H9 (cell line): ENCODE measurements at regions not wholly inside any gene's neighbourhood (a gene's known extent, or its start where the extent isn't known, plus 50 kb on each side); places are given as distances from the start of the nearest gene placed in this dataset.

Experiments
- DNase-seq: peaks from one replicate; pipeline ENCODE4 v3.0.0-alpha.2; 2017
- H2AFZ ChIP-seq: one replicate; pipeline ENCODE4 v1.6.1; 2013; ENCODE audit warnings: mild to moderate bottlenecking, low read length, control low read depth, moderate library complexity
- H2AK5ac ChIP-seq: 2 replicates; pipeline ENCODE4 v1.6.1; 2013; ENCODE audit warnings: low read length, control low read depth, mixed read lengths; ENCODE audit not compliant: insufficient read length
- H2BK120ac ChIP-seq: one replicate; pipeline ENCODE4 v1.6.1; 2013; ENCODE audit warnings: low read depth, mild to moderate bottlenecking, low read length, control low read depth, inconsistent platforms; ENCODE audit not compliant: poor library complexity, severe bottlenecking
- H2BK12ac ChIP-seq: 2 replicates; pipeline ENCODE4 v1.6.1; 2013; ENCODE audit warnings: low read length, control low read depth, mixed read lengths, low read depth; ENCODE audit not compliant: insufficient read length
- H2BK15ac ChIP-seq: 2 replicates; pipeline ENCODE4 v1.6.1; 2013; ENCODE audit warnings: low read depth, low read length, control low read depth
- H2BK20ac ChIP-seq: one replicate; pipeline ENCODE4 v1.6.1; 2013; ENCODE audit warnings: low read depth, mild to moderate bottlenecking, low read length, control low read depth, inconsistent platforms; ENCODE audit not compliant: poor library complexity, severe bottlenecking
- H2BK5ac ChIP-seq: 2 replicates; pipeline ENCODE4 v1.6.1; 2013; ENCODE audit warnings: low read length, control low read depth, mixed read lengths; ENCODE audit not compliant: insufficient read length
- H3K14ac ChIP-seq: 2 replicates; pipeline ENCODE4 v1.6.1; 2013; ENCODE audit warnings: low read length, control low read depth; ENCODE audit not compliant: insufficient read depth
- H3K18ac ChIP-seq: 2 replicates; pipeline ENCODE4 v1.6.1; 2013; ENCODE audit warnings: low read depth, mild to moderate bottlenecking, mixed read lengths, low read length, control low read depth; ENCODE audit not compliant: insufficient read length
- H3K23ac ChIP-seq: 2 replicates; pipeline ENCODE4 v1.6.1; 2013; ENCODE audit warnings: low read length, control low read depth, mixed read lengths, low read depth; ENCODE audit not compliant: insufficient read length
- H3K23me2 ChIP-seq: 2 replicates; pipeline ENCODE4 v1.6.1; 2013; ENCODE audit warnings: low read depth, mild to moderate bottlenecking, mixed read lengths, low read length, control low read depth; ENCODE audit not compliant: insufficient read length, poor library complexity, severe bottlenecking
- H3K27ac ChIP-seq: 2 replicates; pipeline ENCODE4 v1.5.1; 2013; ENCODE audit warnings: low read length, control low read depth, mixed read lengths, low read depth; ENCODE audit not compliant: insufficient read length
- H3K27me3 ChIP-seq: 2 replicates; pipeline ENCODE4 v1.6.1; 2013; ENCODE audit warnings: low read length, control low read depth, inconsistent platforms; ENCODE audit not compliant: insufficient read depth
- H3K4ac ChIP-seq: 2 replicates; pipeline ENCODE4 v1.6.1; 2013; ENCODE audit warnings: low read depth, mild to moderate bottlenecking, control low read depth, inconsistent platforms, low read length, moderate library complexity
- H3K4me1 ChIP-seq: 2 replicates; pipeline ENCODE4 v1.6.1; 2013; ENCODE audit warnings: low read length, control low read depth, inconsistent platforms; ENCODE audit not compliant: insufficient read depth
- H3K4me2 ChIP-seq: 2 replicates; pipeline ENCODE4 v1.6.1; 2013; ENCODE audit warnings: low read length, control low read depth, mixed read lengths; ENCODE audit not compliant: insufficient read length, insufficient read depth
- H3K56ac ChIP-seq: 2 replicates; pipeline ENCODE4 v1.6.1; 2013; ENCODE audit warnings: low read depth, mild to moderate bottlenecking, mixed read lengths, low read length, control low read depth; ENCODE audit not compliant: insufficient read length
- H3K79me1 ChIP-seq: 2 replicates; pipeline ENCODE4 v1.6.1; 2013; ENCODE audit warnings: low read depth, mild to moderate bottlenecking, moderate library complexity, low read length, control low read depth, inconsistent platforms; ENCODE audit not compliant: insufficient read depth, poor library complexity, severe bottlenecking
- H3K79me2 ChIP-seq: 2 replicates; pipeline ENCODE4 v1.6.1; 2013; ENCODE audit warnings: low read length, control low read depth, inconsistent platforms; ENCODE audit not compliant: insufficient read depth
- H3K9ac ChIP-seq: 2 replicates; pipeline ENCODE4 v1.6.1; 2013; ENCODE audit warnings: low read length, control low read depth, mixed read lengths; ENCODE audit not compliant: insufficient read length; ENCODE audit errors: extremely low read depth
- H3K9me3 ChIP-seq: one replicate; pipeline ENCODE4 v1.6.1; 2013; ENCODE audit warnings: low read depth, low read length, inconsistent platforms; ENCODE audit not compliant: control insufficient read depth
- H3T11ph ChIP-seq: one replicate; pipeline ENCODE4 v1.6.1; 2013; ENCODE audit warnings: mild to moderate bottlenecking, low read length, control low read depth, inconsistent platforms
- H4K20me1 ChIP-seq: one replicate; pipeline ENCODE4 v1.6.1; 2013; ENCODE audit not compliant: control insufficient read depth, insufficient read length, insufficient read depth
- H4K5ac ChIP-seq: 2 replicates; pipeline ENCODE4 v1.6.1; 2013; ENCODE audit warnings: low read depth, mild to moderate bottlenecking, mixed read lengths, low read length, control low read depth; ENCODE audit not compliant: insufficient read length
- H4K8ac ChIP-seq: replicated peaks from 2 replicates; pipeline ENCODE4 v1.6.1; 2013; ENCODE audit warnings: low read length, control low read depth, mixed read lengths, low read depth; ENCODE audit not compliant: insufficient read length
- H4K91ac ChIP-seq: 2 replicates; pipeline ENCODE4 v1.6.1; 2013; ENCODE audit warnings: low read depth, mild to moderate bottlenecking, moderate library complexity, mixed read lengths, low read length, control low read depth; ENCODE audit not compliant: insufficient read length
- H3K27ac Mint-ChIP-seq, 3 experiments: 2 replicates in 2 of 3; 3 replicates in 1 of 3; pipeline ENCODE4 v1.8.0; 2020 to 2021; ENCODE audit warnings: mixed read lengths in 3 of 3, mild to moderate bottlenecking in 1 of 3, moderate library complexity in 1 of 3
- H3K27me3 Mint-ChIP-seq: 2 replicates; pipeline ENCODE4 v1.8.0; 2021; ENCODE audit warnings: low read depth, mild to moderate bottlenecking, moderate library complexity, mixed read lengths
- H3K36me3 Mint-ChIP-seq, 3 experiments: 2 replicates in 2 of 3; 3 replicates in 1 of 3; pipeline ENCODE4 v1.8.0; 2020 to 2021; ENCODE audit warnings: low read depth in 3 of 3, mixed read lengths in 3 of 3; ENCODE audit not compliant: insufficient read depth in 1 of 3
- H3K4me1 Mint-ChIP-seq, 2 experiments: 2 replicates each; pipeline ENCODE4 v1.8.0; 2020; ENCODE audit warnings: mixed read lengths in 2 of 2
- H3K4me3 Mint-ChIP-seq, 2 experiments: 2 replicates in 1 of 2; 3 replicates in 1 of 2; pipeline ENCODE4 v1.8.0; 2020 to 2021; ENCODE audit warnings: mild to moderate bottlenecking in 2 of 2, mixed read lengths in 2 of 2, moderate library complexity in 1 of 2
- H3K9me3 Mint-ChIP-seq, 2 experiments: 2 replicates in 1 of 2; 3 replicates in 1 of 2; pipeline ENCODE4 v1.8.0; 2020; ENCODE audit warnings: mild to moderate bottlenecking in 2 of 2, mixed read lengths in 2 of 2, moderate library complexity in 1 of 2
- WGBS: extraction: QIAGEN DNeasy Blood & Tissue Kit; methylation state at CpG from one replicate; pipeline ENCODE4 v1.1.7; 2013; ENCODE audit warnings: missing lambda C conversion rate, low lambda C conversion rate, mixed read lengths; ENCODE audit not compliant: insufficient read length; ENCODE audit errors: extremely low coverage; 5-methylcytosine and 5-hydroxymethylcytosine counted together
- TF ChIP-seq, protein P1 (sequence below): fragments of 200-600 bp; sonication (generic); conservative IDR thresholded peaks from 3 replicates; pipeline ENCODE4 v1.8.0; 2021; ENCODE audit warnings: antibody characterized with exemption, mild to moderate bottlenecking

DNA sequence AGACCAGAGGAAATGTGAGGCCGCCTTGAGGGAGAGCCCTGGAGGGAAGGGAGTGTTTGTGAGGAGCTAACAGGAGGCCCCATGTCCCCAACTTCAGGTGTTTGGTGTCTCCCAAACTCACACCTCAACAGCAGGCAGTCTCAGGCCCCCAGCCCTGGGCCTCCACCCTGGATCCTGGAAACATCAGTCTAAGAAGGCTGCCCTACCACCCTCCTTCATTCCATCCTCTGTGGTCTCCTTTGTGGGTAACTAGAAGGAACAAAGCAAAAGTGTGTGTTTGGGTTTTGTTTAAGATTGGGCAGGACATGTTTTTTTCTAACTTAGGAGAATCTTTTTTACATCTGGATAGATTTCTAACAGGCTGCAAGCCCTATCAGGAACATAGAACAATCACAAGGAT, 404.3 kb downstream of the BCL11A start:
- Histone ChIP-seq H3K23me2 (no peaks in the 10 kb centered on the region), H2BK12ac (no peak overlapping the region)

More for the DNA sequence above, 404.3 kb downstream of the BCL11A start:
- Mint-ChIP-seq H3K36me3 (peaks cover 0 to 4% (median 0%) of the 10 kb centered on the region in 3 experiments; a peak in 1 of 7 replicates), H3K27ac (no peak overlapping the region), H3K4me3 (no peak overlapping the region), H3K9me3 (peaks cover 0 to 4% of the 10 kb centered on the region in 2 experiments; a peak in 2 of 5 replicates), H3K4me1 (no peaks in the 10 kb centered on the region), H3K27me3 (peaks cover 3% of the 10 kb centered on the region; the same call in 1 of the 2 replicates)
- Histone ChIP-seq H3K4me1 (no peaks in the 10 kb centered on the region), H2BK5ac (no peak overlapping the region), H3K18ac (no peak overlapping the region), H3K27me3 (no peaks in the 10 kb centered on the region), H3K56ac (no peak overlapping the region), H3K23ac (no peak overlapping the region), H3K9ac (no peak overlapping the region), H2BK120ac (no peak overlapping the region), H2BK20ac (no peak overlapping the region), H2AK5ac (no peak overlapping the region), H4K20me1 (no peaks in the 10 kb centered on the region), H4K5ac (no peak overlapping the region), H3T11ph (no peak overlapping the region), H3K14ac (no peak overlapping the region), H3K4me2 (no peak overlapping the region), H3K79me2 (no peaks in the 10 kb centered on the region), H3K27ac (no peak overlapping the region), H3K9me3 (no peaks in the 10 kb centered on the region), H3K79me1 (no peaks in the 10 kb centered on the region), H4K91ac (no peak overlapping the region), H4K8ac (no peak overlapping the region), H2AFZ (no peak overlapping the region), H3K4ac (no peak overlapping the region), H2BK15ac (no peak overlapping the region)
- no peak for DNase-seq
- TF ChIP-seq, protein P1, sequence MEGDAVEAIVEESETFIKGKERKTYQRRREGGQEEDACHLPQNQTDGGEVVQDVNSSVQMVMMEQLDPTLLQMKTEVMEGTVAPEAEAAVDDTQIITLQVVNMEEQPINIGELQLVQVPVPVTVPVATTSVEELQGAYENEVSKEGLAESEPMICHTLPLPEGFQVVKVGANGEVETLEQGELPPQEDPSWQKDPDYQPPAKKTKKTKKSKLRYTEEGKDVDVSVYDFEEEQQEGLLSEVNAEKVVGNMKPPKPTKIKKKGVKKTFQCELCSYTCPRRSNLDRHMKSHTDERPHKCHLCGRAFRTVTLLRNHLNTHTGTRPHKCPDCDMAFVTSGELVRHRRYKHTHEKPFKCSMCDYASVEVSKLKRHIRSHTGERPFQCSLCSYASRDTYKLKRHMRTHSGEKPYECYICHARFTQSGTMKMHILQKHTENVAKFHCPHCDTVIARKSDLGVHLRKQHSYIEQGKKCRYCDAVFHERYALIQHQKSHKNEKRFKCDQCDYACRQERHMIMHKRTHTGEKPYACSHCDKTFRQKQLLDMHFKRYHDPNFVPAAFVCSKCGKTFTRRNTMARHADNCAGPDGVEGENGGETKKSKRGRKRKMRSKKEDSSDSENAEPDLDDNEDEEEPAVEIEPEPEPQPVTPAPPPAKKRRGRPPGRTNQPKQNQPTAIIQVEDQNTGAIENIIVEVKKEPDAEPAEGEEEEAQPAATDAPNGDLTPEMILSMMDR, result no peak
- no CpG with 5 or more reads among the region's 1 CpG for WGBS
